SU-DHL-6 (cell line): ENCODE measurements at regions not wholly inside any gene's neighbourhood (a gene's known extent, or its start where the extent isn't known, plus 50 kb on each side); places are given as distances from the start of the nearest gene placed in this dataset.

Experiments
- CTCF ChIP-seq: fragments of 200-600 bp; sonication (generic); IDR thresholded peaks from one replicate; pipeline ENCODE4 v1.5.1; 2017; ENCODE audit warnings: antibody characterized with exemption, mild to moderate bottlenecking, low read length, moderate library complexity; ENCODE audit not compliant: insufficient read depth, poor library complexity, severe bottlenecking
- EZH2phosphoT487 ChIP-seq: fragments of 200-600 bp; sonication (generic), shearing (Covaris generic); conservative IDR thresholded peaks from 2 replicates; pipeline ENCODE4 v1.6.1; 2018; ENCODE audit warnings: mild to moderate bottlenecking, antibody characterized with exemption, low read length, moderate library complexity, mixed read lengths

GRCh38 chr2:195009202-195009601 is 647.8 kb upstream of the SLC39A10 start:
- TF ChIP-seq CTCF (no peak), EZH2phosphoT487 (no peak)
